A549 (cell line): ENCODE measurements at regions not wholly inside any gene's neighbourhood (a gene's known extent, or its start where the extent isn't known, plus 50 kb on each side); places are given as distances from the start of the nearest gene placed in this dataset.

Experiments used
- CHD2 ChIP-seq: fragments of 150-350 bp; IDR thresholded peaks from 2 replicates; pipeline ENCODE4 v1.6.1; 2014; ENCODE audit warnings: low read length; ENCODE audit not compliant: partially characterized antibody
- CTCF ChIP-seq: fragments of >200 bp; sonication (Bioruptor Twin); formaldehyde crosslinking; IDR thresholded peaks from 3 replicates; pipeline ENCODE4 v1.5.1; 2016
- ELK1 ChIP-seq: fragments of 150-350 bp; IDR thresholded peaks from 2 replicates; pipeline ENCODE4 v1.6.1; 2014; ENCODE audit warnings: low read depth, mild to moderate bottlenecking, low read length
- HDAC2 ChIP-seq: fragments of 200-600 bp; sonication (generic); IDR thresholded peaks from 2 replicates; pipeline ENCODE4 v1.6.1; 2016
- JUNB ChIP-seq: fragments of >200 bp; sonication (Bioruptor Twin); formaldehyde crosslinking; IDR thresholded peaks from 2 replicates; pipeline ENCODE4 v1.6.1; 2016
- MAFK ChIP-seq: fragments of 450-650 bp; IDR thresholded peaks from 2 replicates; pipeline ENCODE4 v1.6.1; 2014; ENCODE audit not compliant: partially characterized antibody
- MAX ChIP-seq: IDR thresholded peaks from 2 replicates; pipeline ENCODE4 v1.6.1; 2012
- POLR2A ChIP-seq: IDR thresholded peaks from 2 replicates; pipeline ENCODE4 v1.6.1; 2012; ENCODE audit warnings: mild to moderate bottlenecking, low read length
- POLR2AphosphoS2 ChIP-seq: conservative IDR thresholded peaks from 2 replicates; pipeline ENCODE4 v1.6.1; 2012; ENCODE audit warnings: low read length, improper control_type of control experiment, inconsistent platforms
- RAD21 ChIP-seq, 2 experiments: fragments of >200 bp in 1 of 2; sonication (Bioruptor Twin) in 1 of 2; formaldehyde crosslinking in 1 of 2; IDR thresholded peaks in 1 of 2; conservative IDR thresholded peaks in 1 of 2; 2 replicates in 1 of 2; 3 replicates in 1 of 2; pipeline ENCODE4 v1.6.1; 2012 to 2018; ENCODE audit warnings: inconsistent platforms in 1 of 2
- RARB ChIP-seq: fragments of 250-450 bp; sonication (Bioruptor Pico); IDR thresholded peaks from 2 replicates; pipeline ENCODE4 v1.8.0; 2021; ENCODE audit warnings: mild to moderate bottlenecking, moderate library complexity
- REST ChIP-seq: fragments of 200-600 bp; sonication (generic); IDR thresholded peaks from 2 replicates; pipeline ENCODE4 v1.6.1; 2016; ENCODE audit warnings: antibody characterized with exemption, mild to moderate bottlenecking, moderate library complexity
- SMC3 ChIP-seq: fragments of >200 bp; sonication (Bioruptor Twin); formaldehyde crosslinking; IDR thresholded peaks from 3 replicates; pipeline ENCODE4 v1.6.1; 2018; ENCODE audit warnings: inconsistent platforms
- TP53 ChIP-seq: fragments of 250-450 bp; sonication (Bioruptor Pico); IDR thresholded peaks from 2 replicates; pipeline ENCODE4 v1.5.0; 2021; ENCODE audit warnings: mild to moderate bottlenecking, moderate library complexity

GRCh38 chr14:38425324-38425976 lies 169.6 kb upstream of the CLEC14A start:
- TF ChIP-seq TP53 (CRISPR knock-in tag) = no peak
- no peak for TF ChIP-seq MAFK
- no peak for TF ChIP-seq ELK1
- no peak for TF ChIP-seq MAX
- TF ChIP-seq CTCF = no peak
- no peak for TF ChIP-seq POLR2AphosphoS2
- no peak for TF ChIP-seq HDAC2
- TF ChIP-seq CHD2 = no peak
- no peak for TF ChIP-seq POLR2A
- TF ChIP-seq REST = no peak
- TF ChIP-seq RARB (CRISPR knock-in tag) = no peak
- no peak for TF ChIP-seq RAD21 (conservative IDR thresholded peaks at IDR 0.05 in 1 of 2, IDR thresholded peaks at IDR 0.05 in 1 of 2)
- no peak for TF ChIP-seq SMC3
- TF ChIP-seq JUNB = no peak
